NCI-H774 (cell line): ENCODE measurements at regions not wholly inside any gene's neighbourhood (a gene's known extent, or its start where the extent isn't known, plus 50 kb on each side); places are given as distances from the start of the nearest gene placed in this dataset.

Experiments used
- DNase-seq: peaks from one replicate; lab custom pipeline; 2025; lab: John Stamatoyannopoulos, UW

DNA sequence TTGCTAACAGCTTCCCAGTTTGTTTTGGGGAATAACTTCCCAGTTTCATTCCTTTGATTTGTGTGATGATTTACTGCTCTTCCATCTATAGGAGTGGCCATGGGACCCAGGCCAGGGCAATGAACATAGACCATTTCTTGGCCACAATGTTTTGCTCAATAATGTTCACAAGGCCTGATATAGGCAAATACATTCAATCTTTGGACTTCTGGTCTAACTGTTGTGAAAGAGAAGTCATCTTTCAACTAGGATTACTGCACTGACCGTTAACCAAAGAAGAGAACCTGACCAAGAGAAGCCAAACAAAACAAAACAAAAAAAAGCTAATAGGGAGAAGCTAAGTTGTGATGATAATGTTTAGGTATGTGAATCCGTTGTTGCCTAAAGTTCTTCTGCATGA lies 221.8 kb upstream of the SUCLG2 start:
- no peak for DNase-seq

DNA sequence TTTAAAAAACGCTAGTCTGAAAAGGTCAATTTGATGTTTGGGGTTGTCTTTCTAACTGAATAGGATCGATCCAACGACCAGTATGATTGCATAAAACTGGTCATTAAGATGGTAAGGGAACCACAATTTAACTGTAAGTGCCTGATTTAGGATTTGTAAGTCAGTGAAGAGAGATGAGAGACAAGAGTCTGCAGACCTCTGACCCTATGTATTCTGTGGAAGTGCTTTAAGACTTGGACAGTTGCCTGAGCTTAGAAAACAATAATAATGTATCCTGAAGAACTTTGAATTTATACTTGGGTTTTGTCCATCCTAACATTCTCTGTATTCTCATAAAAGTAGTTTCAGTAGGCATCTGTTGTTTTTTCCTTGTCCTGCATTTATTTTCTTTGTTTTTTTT lies 221.4 kb upstream of the SUCLG2 start:
- no peak for DNase-seq

DNA sequence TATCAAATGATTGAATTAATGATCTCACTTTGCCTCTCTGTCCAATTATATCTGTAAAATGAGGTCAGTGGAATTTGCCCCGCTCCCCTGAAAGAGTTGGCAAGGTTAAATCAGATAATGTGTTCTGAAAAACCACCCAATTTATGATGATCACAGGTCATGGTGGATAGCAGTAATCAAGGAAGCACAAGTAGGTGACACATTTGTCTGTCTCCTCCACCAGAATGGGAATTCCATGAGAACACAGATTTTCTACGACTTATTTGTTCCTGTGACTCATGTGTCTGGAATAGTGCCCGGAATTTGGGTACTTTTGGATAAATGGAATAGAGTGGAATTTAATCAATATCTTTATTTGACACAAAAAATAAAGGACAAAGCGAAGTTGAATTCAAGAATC lies 220.9 kb upstream of the SUCLG2 start:
- no peak for DNase-seq

DNA sequence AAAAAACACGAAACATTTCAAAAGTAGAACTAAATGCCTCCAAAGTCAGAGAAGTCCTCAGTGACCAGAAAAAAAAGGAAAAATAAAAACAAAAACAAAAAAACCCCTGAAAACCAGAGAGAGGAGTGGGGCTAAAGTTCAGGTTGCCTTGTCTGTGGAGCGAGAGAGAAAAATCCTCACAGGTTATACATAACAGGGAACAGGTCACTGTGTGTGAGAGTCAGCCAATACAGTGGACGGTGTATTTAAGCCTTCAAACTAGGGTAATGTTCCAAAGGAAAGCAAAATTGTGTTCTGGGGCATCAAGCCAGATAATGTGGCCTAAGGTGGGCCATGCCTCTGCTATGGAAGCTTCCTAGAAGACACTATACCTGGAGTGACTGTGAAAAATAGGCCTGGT lies 216.1 kb upstream of the SUCLG2 start:
- no peak for DNase-seq

DNA sequence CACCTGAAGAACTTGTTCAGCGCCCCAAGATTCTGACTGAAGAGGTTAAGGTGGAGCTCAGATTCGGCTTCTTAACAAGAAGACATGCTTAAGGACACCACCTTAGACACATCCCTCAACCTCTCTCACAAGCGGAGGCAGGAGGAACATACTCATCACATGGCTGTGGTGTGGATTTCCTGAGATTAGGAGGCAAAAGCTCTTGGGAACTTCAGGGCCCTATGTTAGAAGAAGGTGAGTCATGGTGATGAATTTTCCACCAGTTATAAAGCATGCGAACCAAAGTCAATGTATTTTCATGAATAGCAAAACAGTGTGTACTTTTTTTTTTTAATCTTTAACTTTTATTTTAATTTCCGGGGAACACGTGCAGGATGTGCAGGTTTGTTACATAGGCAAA lies 212.2 kb upstream of the SUCLG2 start:
- no peak for DNase-seq

DNA sequence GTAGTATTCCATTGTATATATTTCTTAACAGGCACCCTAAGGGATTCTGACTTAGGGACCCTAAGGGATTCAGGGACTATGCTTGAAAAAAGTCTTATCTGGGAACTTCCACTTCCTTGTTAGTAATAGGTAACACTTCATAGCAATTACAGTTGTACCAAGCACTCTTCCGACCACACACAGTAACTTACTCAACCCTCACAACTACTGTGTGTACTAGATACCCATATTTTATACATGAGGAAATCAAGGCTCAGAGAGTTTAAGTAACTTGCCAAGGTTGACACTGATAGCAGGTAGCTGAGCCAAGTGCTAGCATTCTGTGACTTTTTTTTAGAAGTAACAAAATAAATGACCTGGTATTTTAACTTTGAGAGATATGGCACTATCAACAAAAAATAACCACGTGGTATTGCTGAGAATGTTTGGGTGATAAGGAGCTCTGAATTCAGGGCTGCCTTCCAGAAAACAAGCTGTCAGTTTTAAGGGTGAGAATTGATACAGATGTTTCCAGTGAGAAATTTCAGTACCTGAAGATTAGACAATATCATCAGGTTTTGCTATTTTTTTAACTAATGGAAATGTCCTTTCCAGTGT lies 210.3 kb upstream of the SUCLG2 start:
- DNase-seq: no peak

DNA sequence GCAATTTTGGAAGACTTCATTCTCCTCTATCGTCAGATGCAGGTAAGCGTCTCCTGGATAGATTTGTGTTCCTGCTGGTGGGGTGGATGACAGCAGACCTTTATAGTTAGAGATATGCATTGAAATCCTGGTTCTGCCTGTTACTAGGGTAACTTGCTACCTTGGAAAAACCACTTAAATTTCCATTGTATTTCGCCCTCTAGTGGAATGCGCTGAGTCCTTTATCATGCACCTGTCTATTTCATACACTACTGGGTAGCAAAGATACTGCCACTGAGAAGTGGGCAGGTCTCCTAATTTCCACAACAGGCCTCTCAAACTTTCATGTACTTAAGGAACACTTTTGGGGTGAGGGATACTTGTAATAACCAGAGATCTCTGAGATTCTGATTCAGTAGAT lies 209.5 kb upstream of the SUCLG2 start:
- DNase-seq: no peak

DNA sequence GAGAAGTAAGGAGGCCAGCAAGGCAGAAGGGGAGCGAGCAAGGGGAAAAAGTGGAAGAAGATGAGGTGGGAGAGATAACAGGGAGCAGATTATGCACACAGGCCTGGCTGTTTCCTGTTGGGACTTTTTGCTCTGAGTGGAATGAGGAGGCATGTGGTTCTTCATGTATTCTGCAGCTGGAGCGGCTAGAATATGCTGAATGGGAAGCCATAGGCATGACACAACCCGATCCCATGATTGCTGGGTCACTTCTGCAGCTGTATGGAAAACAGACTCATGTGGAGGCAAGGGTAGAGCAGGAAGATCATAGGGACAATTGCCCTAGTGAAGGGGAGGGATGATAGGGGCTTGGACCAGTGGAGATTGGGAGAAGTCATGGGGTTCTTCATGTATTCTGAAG lies 206.0 kb upstream of the SUCLG2 start:
- DNase-seq: no peak

DNA sequence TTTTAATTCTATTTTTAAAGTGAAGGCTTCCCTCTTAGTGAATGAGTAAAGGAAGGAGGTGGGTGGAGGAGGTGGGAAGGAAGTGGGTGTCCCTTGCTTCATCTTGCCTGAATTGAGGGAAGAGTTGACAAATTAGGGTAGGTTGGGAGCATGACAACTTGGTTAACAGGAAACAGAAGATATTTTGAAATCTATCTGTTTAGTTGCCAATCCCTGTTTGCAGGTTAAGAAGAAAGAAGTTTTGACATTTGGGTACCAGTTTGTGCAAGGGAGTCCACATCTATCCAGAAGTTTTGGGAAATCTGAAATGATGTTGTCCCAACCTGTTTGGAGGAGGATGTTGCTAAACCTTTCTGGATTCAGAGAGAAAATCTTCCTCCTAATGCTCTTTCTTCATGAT lies 204.1 kb upstream of the SUCLG2 start:
- no peak for DNase-seq

DNA sequence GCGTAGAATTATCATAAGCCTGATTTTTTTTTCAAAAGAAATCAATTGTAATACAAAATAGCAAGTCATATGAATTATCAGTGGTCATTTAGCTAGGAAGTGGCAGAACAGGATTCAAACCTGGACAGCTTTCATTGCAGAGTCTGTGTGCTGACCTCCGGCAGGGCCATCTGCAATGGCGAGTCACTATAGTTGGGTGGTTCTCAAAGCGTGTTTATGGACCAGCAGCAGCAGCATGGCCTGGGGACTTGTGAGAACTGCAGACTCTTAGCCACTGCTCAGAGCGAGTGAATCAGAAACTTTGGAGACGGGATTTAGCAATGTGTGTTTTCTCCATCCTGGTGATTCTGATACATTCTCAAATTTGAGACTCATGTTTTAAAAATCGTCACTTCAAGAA lies 202.3 kb upstream of the SUCLG2 start:
- no peak for DNase-seq

DNA sequence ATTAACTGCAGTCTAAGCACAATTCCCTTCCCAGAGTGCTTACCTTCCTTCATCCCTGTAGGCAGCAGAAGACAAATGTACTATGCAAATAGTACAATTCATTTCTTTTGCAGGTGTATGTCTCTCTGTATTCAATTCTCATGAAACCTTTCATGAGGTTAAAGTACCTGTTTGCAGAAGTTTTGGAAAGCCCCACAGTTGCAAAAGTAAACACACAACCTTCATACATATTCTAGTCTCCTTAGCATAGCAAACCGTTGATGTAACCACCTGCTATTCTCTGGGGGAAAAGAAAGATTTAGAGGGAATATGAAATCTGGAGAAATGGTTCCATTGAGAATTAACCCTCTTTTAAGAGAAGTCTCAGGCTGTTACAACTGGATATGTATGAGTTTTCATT lies 200.3 kb upstream of the SUCLG2 start:
- DNase-seq: no peak

DNA sequence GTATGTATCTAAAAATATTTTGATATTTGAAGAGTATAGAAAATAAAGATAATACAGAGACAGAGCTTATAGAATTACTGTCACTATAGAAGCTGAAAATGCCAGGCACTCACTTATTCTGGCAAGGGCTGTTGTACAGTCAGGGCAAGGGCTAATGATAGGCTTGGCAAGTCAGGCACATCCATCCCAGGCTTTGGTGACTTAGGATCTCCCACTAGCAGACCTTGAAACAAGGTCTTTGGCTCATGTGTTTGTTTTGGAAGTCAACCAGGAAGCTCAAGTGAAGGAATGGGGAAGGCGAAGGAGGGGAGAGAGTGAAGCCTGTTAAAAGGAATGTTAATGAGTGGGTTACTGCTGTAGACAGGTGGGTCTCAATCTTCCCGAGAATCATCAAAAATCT lies 199.1 kb upstream of the SUCLG2 start:
- no peak for DNase-seq

DNA sequence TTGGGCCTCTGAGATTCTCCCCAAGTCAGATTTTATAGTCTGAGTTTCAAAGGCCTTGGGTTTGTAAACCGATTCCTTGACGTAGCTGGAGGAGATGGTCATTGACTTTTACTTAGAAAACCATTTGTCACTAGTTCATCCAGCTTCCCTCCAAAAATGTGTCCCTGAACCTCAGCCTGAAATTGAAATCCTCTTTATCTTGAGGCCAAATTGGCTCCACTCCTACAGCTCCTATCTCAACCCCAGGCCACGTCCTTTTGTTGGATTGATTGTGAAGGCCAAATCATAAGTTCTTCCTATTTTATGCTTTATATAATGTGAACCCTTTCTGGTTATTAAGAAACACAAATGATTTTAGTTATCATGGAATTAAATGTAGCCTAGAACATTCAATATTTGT lies 193.9 kb upstream of the SUCLG2 start:
- no peak for DNase-seq

DNA sequence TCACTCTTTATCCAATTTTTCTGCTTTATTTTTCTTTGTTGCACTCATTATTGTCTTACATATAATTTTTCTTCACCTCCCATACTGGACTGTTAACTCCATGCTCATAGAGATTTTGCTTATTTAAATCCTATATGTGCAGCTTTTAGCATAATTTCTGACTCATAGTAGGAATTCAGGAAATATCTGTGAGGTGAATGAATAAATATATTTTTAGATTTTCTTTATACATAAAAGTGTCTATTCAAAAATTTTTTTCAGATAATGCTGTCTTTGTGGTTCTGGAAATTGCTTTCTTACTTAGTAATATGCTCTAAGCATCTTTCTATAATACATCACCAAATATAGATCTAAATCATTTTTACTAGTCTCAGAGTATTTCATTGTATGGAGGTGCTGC lies 191.8 kb upstream of the SUCLG2 start:
- DNase-seq: no peak

DNA sequence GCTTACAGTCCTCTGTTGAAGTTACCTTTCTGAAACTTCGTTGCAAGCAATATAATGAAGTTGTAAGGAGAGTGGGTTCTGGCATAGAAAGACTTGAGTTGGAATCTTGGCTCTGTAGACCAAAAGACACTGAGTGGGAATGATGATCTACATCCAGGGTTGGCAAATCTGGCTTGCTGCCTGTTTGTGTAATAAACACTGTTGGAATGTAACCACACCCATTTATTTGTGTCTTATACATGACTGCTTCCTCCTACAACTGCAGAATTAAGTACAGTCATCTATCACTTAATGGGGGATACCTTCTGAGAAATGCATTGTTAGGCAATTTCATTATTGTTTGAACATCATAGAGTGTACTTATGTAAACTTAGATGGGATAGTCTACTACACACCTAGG lies 178.4 kb upstream of the SUCLG2 start:
- no peak for DNase-seq

DNA sequence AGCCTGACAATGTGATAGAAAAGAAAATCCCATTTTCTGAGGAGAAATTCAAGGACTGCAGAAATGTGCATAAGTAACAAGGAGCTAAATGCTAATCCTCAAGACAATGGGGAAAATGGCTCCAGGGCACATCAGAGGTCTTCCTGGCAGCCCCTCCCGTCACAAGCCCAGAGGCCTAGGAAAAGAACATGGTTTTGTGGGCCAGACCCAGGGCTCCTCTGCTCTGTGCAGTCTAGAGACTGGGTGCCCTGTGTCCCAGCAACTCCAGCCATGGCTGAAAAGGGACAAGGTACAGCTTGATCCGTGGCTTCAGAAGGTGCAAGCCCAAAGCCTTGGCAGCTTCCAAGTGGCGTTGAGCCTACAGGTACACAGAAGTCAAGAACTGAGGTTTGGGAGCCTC lies 176.8 kb upstream of the SUCLG2 start:
- no peak for DNase-seq

DNA sequence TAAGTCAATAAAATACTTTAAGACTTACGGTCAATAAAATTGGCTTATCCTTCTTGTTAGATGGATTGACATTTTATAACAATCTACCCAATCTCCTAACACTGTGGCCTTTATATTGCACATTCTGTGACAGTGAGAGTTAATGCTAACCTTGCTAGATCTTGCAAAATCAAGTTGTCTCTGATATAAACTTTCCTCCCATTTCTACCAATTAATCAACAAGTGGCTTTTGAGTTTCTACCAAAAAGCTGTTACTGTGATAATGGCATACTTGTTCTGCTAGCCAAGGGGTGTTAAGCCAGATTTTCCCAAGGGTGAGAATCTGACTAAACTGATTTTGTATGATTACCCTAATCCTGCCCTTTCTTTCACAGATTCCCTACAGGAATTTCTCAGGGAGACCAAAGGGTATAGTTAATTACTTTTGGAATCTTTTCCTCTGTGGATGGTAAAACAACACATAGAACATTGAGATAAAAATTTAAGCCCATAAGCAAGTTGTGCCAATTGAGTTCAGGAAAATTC lies 174.1 kb upstream of the SUCLG2 start:
- DNase-seq: no peak

DNA sequence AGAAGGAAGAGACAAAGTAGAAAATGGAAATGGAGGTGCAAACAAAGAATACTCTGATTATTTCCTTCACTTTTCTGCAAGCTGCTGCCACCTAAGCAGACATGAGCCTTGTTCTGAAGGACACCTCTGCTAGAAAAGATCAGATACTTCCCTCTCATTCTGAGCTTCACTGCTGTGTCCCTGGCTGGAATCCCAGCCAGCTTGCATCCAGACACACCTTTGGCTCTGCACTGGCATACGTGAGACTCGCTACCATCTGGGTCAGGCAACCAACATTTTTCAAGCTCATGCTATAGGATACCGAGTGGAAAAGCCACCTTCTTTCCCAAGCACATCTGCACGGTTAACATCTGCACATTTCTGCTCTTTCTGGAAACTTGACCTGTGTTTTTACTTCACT lies 166.7 kb upstream of the SUCLG2 start:
- no peak for DNase-seq

DNA sequence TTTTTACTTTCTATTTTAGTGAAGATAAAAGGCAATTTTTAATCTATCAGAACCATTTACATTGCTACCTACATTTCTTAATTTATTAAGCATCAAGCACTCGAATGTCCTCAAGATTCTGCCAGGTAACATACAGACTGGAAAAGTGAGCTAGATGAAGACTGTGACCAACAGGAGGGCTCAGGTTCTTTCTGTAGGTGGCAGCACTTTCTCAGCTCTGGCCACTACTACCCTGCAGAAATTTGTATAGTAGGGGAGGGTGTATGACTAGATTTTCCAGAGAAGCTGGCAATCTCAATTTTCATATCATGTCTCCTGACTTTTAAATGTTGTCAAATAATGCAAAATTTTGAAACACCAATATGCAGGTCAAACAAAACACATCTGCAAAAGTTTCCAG lies 165.0 kb upstream of the SUCLG2 start:
- no peak for DNase-seq

DNA sequence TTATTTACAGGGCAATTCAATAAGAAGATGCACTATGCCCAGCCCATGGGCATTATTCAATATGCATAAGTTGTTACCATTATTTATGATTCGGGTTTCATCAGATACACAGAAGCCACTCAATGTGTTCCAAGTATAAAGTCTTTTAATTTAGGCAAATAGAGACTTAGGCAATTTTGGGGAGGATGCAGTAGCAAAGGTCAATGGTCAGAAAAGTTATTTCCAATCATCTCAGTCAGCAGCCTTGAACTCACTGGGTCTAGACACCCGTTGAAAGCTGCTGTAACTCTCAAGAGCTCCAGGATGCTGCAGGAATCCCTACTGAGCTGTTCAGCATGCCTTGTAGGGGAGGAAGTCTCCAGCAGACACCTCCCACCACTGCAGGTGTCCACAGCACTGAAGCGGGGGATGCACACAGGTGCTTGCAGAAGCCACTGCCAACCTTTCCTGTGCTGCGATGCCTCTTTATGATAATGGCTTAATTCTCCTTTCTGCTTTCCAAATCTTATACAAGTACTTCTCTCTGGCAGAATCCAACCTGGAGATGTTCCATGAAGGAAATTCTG lies 155.0 kb upstream of the SUCLG2 start:
- DNase-seq: no peak

DNA sequence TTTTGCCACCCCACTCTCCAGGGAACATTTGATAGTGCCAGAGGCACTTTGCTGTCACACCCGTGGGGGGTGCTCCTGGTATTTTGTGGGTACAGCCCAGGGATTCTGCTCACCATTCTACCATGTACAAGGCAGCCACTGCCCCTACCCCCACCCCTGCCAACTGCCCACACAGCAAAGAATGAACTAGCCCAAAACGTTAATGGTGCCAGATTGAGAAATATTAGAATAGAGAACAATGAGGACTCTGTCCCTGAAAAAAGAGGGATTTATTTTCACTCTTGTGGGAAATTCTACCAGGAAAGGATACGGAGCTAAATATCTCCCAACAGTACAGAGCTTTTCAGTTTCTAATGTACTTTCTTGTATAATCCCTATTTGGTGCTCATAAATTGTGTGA lies 154.5 kb upstream of the SUCLG2 start:
- DNase-seq: no peak

DNA sequence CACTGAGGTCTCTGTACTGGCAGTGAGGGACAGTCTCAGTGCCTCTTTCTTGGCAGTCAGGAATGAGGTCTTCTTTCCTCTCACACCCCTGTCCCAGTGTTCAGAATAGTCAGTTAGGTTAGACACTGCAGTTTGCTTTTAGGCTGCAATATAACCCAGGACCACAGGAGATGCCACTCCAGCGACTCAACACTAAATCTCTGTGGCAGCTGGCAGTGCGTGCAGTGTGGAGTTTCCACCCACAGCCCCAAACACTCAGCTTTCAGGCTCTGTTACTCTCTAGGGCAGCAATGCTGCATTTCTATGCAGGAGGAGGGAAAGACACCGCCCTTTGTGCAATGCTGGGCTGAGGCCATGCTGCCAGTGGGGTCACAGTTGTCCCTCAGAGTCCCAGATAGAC lies 150.2 kb upstream of the SUCLG2 start:
- DNase-seq: no peak

DNA sequence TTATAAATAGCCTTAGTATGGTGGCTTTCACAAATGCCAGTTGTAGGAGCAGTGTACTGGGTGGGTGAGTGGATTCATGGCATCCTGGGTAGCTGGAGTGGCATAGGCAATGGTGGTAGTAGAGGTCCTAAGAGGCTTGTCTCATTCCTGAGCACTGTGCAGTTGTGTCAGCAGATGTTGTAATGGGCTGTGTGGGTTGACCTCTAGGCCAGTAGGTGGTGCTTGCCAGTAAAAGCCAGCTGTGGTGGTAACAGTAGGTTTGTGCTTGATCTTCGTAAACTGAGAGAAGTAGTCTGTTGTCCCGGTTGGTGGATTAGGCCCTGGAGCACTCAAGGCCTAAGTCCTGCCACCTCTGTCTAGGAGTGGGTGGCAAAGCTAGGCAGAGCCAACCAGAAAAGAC lies 149.7 kb upstream of the SUCLG2 start:
- no peak for DNase-seq

DNA sequence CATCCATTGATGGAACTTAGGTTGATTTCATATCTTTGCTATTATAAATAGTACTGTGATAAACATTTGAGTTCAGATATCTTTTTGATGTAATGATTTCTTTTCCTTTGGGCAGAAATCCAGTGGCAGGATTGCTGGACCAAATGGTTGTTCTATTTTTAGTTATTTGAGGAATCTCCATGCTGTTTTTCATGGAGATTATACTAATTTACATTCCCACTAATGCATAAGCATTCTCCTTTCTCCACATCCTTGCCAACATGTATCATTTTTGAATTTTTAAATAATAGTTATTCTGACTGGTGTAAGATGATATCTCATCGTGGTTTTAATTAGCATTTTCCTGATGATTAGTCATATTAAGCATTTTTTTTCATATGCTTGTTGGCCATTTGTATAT lies 144.0 kb upstream of the SUCLG2 start:
- DNase-seq: no peak
